Heart right ventricle (tissue), 16 donors: ENCODE measurements at regions not wholly inside any gene's neighbourhood (a gene's known extent, or its start where the extent isn't known, plus 50 kb on each side); places are given as distances from the start of the nearest gene placed in this dataset.

Source experiments
- ATAC-seq, 8 donors: fragments of 200-7000 bp; cut with Tn5 transposase; one replicate each; pipeline ENCODE4 v1.9.1; 2020; ENCODE audit warnings: mild to moderate bottlenecking in 8 of 8, moderate library complexity in 8 of 8, moderate number of reproducible peaks in 1 of 8
- DNase-seq, 2 donors: peaks; one replicate each; pipeline ENCODE4 v3.0.0-alpha.2; 2020
- H3K27ac ChIP-seq, 10 donors: fragments of 200-600 bp; sonication (generic) in 2 of 10; one replicate each; pipeline versions ENCODE4 v1.5.0 to v1.8.0; 2020 to 2022; ENCODE audit warnings: mild to moderate bottlenecking in 3 of 10
- H3K27me3 ChIP-seq, 7 donors: fragments of 200-600 bp; one replicate each; pipeline ENCODE4 v1.8.0; 2021 to 2022; ENCODE audit warnings: mild to moderate bottlenecking in 2 of 7
- H3K36me3 ChIP-seq, 9 donors: fragments of 200-600 bp; sonication (generic) in 1 of 9; one replicate each; pipeline versions ENCODE4 v1.5.0 to v1.8.0; 2020 to 2022; ENCODE audit warnings: mild to moderate bottlenecking in 2 of 9
- H3K4me1 ChIP-seq, 9 donors: fragments of 200-600 bp; sonication (generic) in 1 of 9; one replicate each; pipeline versions ENCODE4 v1.5.0 to v1.8.0; 2020 to 2022; ENCODE audit warnings: mild to moderate bottlenecking in 4 of 9
- H3K4me3 ChIP-seq, 10 donors: fragments of 200-600 bp; sonication (generic) in 2 of 10; one replicate each; pipeline versions ENCODE4 v1.5.0 to v1.8.0; 2020 to 2022; ENCODE audit warnings: mild to moderate bottlenecking in 7 of 10, moderate library complexity in 2 of 10
- H3K9me3 ChIP-seq, 11 donors: fragments of 200-600 bp in 10 of 11; sonication (generic) in 2 of 11; one replicate each; pipeline versions ENCODE4 v1.5.0 to v1.8.0; 2013 to 2022; ENCODE audit warnings: mild to moderate bottlenecking in 2 of 11, control low read depth in 1 of 11, moderate library complexity in 1 of 11
- CTCF ChIP-seq, 9 donors: fragments of 200-600 bp; sonication (generic) in 2 of 9; IDR thresholded peaks; one replicate each; pipeline versions ENCODE4 v1.5.0 to v1.8.0; 2021 to 2022; ENCODE audit warnings: antibody characterized with exemption in 9 of 9, mild to moderate bottlenecking in 5 of 9, moderate library complexity in 1 of 9
- WGBS, 2 donors: extraction: QIAGEN DNeasy Blood & Tissue Kit; methylation state at CpG; one replicate each; pipeline ENCODE4 v1.1.7; 2013; ENCODE audit warnings: inconsistent platforms in 1 of 2; 5-methylcytosine and 5-hydroxymethylcytosine counted together
- intact Hi-C, 10 donors: fragments of 100-400 bp; cut with DNase I; formaldehyde crosslinking; loops; one replicate each; pipeline versions ENCODE4 v1.11.1 to v1.14.2; 2022
- donor health status: Arrhythmogenic right ventricular cardiomyopathy.
- donor health status: ischemic (EF 13 %, LVEDD 7.1; RV severe dilation, severe dysfunction).
- donor health status: healthy with polysubstance abuse.
- donor health status: DM: no; HTN: yes; CAD: no.
- donor health status: DM: no; HTN: no; CAD: no.
- donor health status: ischemic (EF 25% LVEDD 6.9; RV normal size, moderate dysfunction).
- donor health status: ischemic (EF 25% LVEDD 5.7; RV mildly dilated, moderate dysfunction).
- donor health status: healthy.
- donor health status: DM: yes; HTN: yes; CAD: no.
- donor health status: Ischemic cardiomyopathy.
- donor health status: ischemic (EF 35%, LVEDD 5.7; RV mildly dilated, moderate dysfunction).
- donor health status: nonischemic (EF 11% LVEDD 7.7; RV severe dilation, severe dysfunction).
- donor health status: DM: yes; HTN: yes; CAD: no.
- donor health status: PGD.
- donor health status: ischemic (EF 29% LVEDD 5.4; RV normal size, mild dysfunction).
- donor health status: nonischemic (EF 23%, LVEDD 6.1; RV moderate dilation, normal function).

- DNase-seq: no peak
- no peak overlapping the region for H3K4me3 ChIP-seq
- 70 to 72% methylated on average over 4 of the region's 4 CpGs for WGBS, 2 donors
- no peaks in the 10 kb centered on the region for H3K36me3 ChIP-seq
- H3K4me1 ChIP-seq: no peaks in the 10 kb centered on the region
- ATAC-seq: no peak
- TF ChIP-seq CTCF (IDR thresholded peaks at IDR 0.05): no peak
- no peak overlapping the region for H3K27ac ChIP-seq
- peaks cover 0 to 3% (median 0%) of the 10 kb centered on the region in 11 donors for H3K9me3 ChIP-seq
- no peaks in the 10 kb centered on the region for H3K27me3 ChIP-seq
- intact Hi-C loops: no loop called here
These were observed 267.4 kb upstream of the ATP11B start for GRCh38 chr3:182525766-182526374.

GRCh38 chr3:182527745-182528144, 265.6 kb upstream of the ATP11B start:
- intact Hi-C loops: loop anchor here in 1 of 10 donors (2.0 kb wide), 1 partner anchor 67 kb away; no protein-coding TSS in a partner anchor
- DNase-seq: no peak
- no peak for TF ChIP-seq CTCF (IDR thresholded peaks at IDR 0.05)
- Histone ChIP-seq H3K27me3 (no peaks in the 10 kb centered on the region), H3K4me1 (no peaks in the 10 kb centered on the region), H3K36me3 (no peaks in the 10 kb centered on the region), H3K9me3 (peaks cover 0 to 3% (median 0%) of the 10 kb centered on the region in 11 donors), H3K4me3 (no peak overlapping the region), H3K27ac (no peak overlapping the region)
- ATAC-seq: no peak

GRCh38 chr3:182530316-182530715, 263.0 kb upstream of the ATP11B start:
- Histone ChIP-seq H3K4me3 (no peak overlapping the region), H3K9me3 (peaks cover 0 to 2% (median 0%) of the 10 kb centered on the region in 11 donors), H3K36me3 (no peaks in the 10 kb centered on the region), H3K27ac (no peak overlapping the region), H3K4me1 (no peaks in the 10 kb centered on the region), H3K27me3 (no peaks in the 10 kb centered on the region)
- intact Hi-C loops: no loop called here
- TF ChIP-seq CTCF (IDR thresholded peaks at IDR 0.05): no peak
- DNase-seq (no peak), ATAC-seq (no peak)
- WGBS, 2 donors: 68 to 74% methylated on average over 3 of the region's 3 CpGs

- H3K4me3 ChIP-seq: no peak overlapping the region
- 23 to 33% methylated on average over 2 of the region's 2 CpGs for WGBS, 2 donors
- H3K27me3 ChIP-seq: no peaks in the 10 kb centered on the region
- no peaks in the 10 kb centered on the region for H3K4me1 ChIP-seq
- H3K9me3 ChIP-seq: peaks cover 0 to 6% (median 0%) of the 10 kb centered on the region in 11 donors
- no peak for ATAC-seq
- no peaks in the 10 kb centered on the region for H3K36me3 ChIP-seq
- no peak overlapping the region for H3K27ac ChIP-seq
- no peak for TF ChIP-seq CTCF (IDR thresholded peaks at IDR 0.05)
- DNase-seq: no peak
- intact Hi-C loops: no loop called here
These were observed 259.9 kb upstream of the ATP11B start for GRCh38 chr3:182533394-182533793.
